Nephron (organoid): ENCODE measurements at regions not wholly inside any gene's neighbourhood (a gene's known extent, or its start where the extent isn't known, plus 50 kb on each side); places are given as distances from the start of the nearest gene placed in this dataset.

ENCODE experiments used
- H3K27ac Mint-ChIP-seq, 3 experiments: 2 replicates each; pipeline ENCODE4 v1.8.0; 2020; ENCODE audit warnings: mixed read lengths in 3 of 3, mild to moderate bottlenecking in 2 of 3, moderate library complexity in 1 of 3
- H3K27me3 Mint-ChIP-seq: 2 replicates; pipeline ENCODE4 v1.8.0; 2021; ENCODE audit warnings: low read depth, mild to moderate bottlenecking, moderate library complexity, mixed read lengths
- H3K36me3 Mint-ChIP-seq: 2 replicates; pipeline ENCODE4 v1.8.0; 2020; ENCODE audit warnings: low read depth, mixed read lengths
- H3K4me1 Mint-ChIP-seq: 2 replicates; pipeline ENCODE4 v1.8.0; 2020; ENCODE audit warnings: mixed read lengths
- H3K4me3 Mint-ChIP-seq, 3 experiments: 2 replicates each; pipeline ENCODE4 v1.8.0; 2020; ENCODE audit warnings: mild to moderate bottlenecking in 3 of 3, mixed read lengths in 3 of 3, moderate library complexity in 2 of 3
- H3K9me3 Mint-ChIP-seq: 2 replicates; pipeline ENCODE4 v1.8.0; 2020; ENCODE audit warnings: mixed read lengths
- TF ChIP-seq, protein P1 (sequence below), 3 experiments: fragments of 200-600 bp; sonication (generic); IDR thresholded peaks; one replicate each; pipeline ENCODE4 v1.5.0; 2021; ENCODE audit warnings: antibody characterized with exemption in 3 of 3; ENCODE audit not compliant: unreplicated experiment in 3 of 3

- Mint-ChIP-seq H3K27ac (no peak overlapping the region), H3K4me3 (no peak overlapping the region), H3K4me1 (no peaks in the 10 kb centered on the region), H3K9me3 (no peaks in the 10 kb centered on the region), H3K27me3 (no peaks in the 10 kb centered on the region), H3K36me3 (no peaks in the 10 kb centered on the region)
- TF ChIP-seq, protein P1, sequence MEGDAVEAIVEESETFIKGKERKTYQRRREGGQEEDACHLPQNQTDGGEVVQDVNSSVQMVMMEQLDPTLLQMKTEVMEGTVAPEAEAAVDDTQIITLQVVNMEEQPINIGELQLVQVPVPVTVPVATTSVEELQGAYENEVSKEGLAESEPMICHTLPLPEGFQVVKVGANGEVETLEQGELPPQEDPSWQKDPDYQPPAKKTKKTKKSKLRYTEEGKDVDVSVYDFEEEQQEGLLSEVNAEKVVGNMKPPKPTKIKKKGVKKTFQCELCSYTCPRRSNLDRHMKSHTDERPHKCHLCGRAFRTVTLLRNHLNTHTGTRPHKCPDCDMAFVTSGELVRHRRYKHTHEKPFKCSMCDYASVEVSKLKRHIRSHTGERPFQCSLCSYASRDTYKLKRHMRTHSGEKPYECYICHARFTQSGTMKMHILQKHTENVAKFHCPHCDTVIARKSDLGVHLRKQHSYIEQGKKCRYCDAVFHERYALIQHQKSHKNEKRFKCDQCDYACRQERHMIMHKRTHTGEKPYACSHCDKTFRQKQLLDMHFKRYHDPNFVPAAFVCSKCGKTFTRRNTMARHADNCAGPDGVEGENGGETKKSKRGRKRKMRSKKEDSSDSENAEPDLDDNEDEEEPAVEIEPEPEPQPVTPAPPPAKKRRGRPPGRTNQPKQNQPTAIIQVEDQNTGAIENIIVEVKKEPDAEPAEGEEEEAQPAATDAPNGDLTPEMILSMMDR (IDR thresholded peaks at IDR 0.05; ENCODE audit: unreplicated experiment in 3 of 3) = no peak
Observed at GRCh38 chr13:56850852-56851251, 289.9 kb upstream of the PRR20A start.

- TF ChIP-seq, protein P1 (IDR thresholded peaks at IDR 0.05; ENCODE audit: unreplicated experiment in 3 of 3) = no peak
- Mint-ChIP-seq H3K4me3 (no peak overlapping the region), H3K27ac (no peak overlapping the region), H3K27me3 (no peaks in the 10 kb centered on the region), H3K36me3 (no peaks in the 10 kb centered on the region), H3K4me1 (no peaks in the 10 kb centered on the region), H3K9me3 (no peaks in the 10 kb centered on the region)
Observed at GRCh38 chr13:56861476-56861875, 279.2 kb upstream of the PRR20A start.

GRCh38 chr13:56864451-56864850, 276.3 kb upstream of the PRR20A start:
- H3K4me1 Mint-ChIP-seq = no peaks in the 10 kb centered on the region
- H3K9me3 Mint-ChIP-seq = no peaks in the 10 kb centered on the region
- H3K36me3 Mint-ChIP-seq = no peaks in the 10 kb centered on the region
- H3K4me3 Mint-ChIP-seq = no peak overlapping the region
- H3K27ac Mint-ChIP-seq = no peak overlapping the region
- TF ChIP-seq, protein P1 (IDR thresholded peaks at IDR 0.05; ENCODE audit: unreplicated experiment in 3 of 3) = no peak
- H3K27me3 Mint-ChIP-seq = no peaks in the 10 kb centered on the region

GRCh38 chr13:56865416-56865815, 275.3 kb upstream of the PRR20A start:
- no peak overlapping the region for H3K27ac Mint-ChIP-seq
- H3K36me3 Mint-ChIP-seq = no peaks in the 10 kb centered on the region
- H3K9me3 Mint-ChIP-seq = no peaks in the 10 kb centered on the region
- no peak overlapping the region for H3K4me3 Mint-ChIP-seq
- no peaks in the 10 kb centered on the region for H3K27me3 Mint-ChIP-seq
- no peaks in the 10 kb centered on the region for H3K4me1 Mint-ChIP-seq
- TF ChIP-seq, protein P1 (IDR thresholded peaks at IDR 0.05; ENCODE audit: unreplicated experiment in 3 of 3) = no peak

DNA sequence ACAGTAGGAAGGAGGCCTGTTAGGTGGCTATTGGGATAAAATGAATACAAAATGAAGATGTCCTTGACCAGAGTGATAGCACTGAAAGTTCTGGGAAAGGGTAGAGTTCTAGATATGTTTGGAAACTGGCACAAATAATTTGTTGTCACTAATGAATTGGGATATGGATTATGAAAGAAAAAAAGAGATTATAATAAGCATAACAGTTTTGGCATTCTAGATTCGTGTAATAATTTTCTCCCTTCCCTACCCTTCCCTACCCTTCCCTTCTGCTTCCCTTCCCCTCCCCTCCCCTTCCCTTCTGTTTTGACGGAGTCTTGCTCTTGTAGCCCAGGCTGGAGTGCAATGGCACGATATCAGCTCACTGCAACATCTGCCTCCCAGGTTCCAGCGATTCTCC, 271.0 kb upstream of the PRR20A start:
- no peaks in the 10 kb centered on the region for H3K9me3 Mint-ChIP-seq

DNA sequence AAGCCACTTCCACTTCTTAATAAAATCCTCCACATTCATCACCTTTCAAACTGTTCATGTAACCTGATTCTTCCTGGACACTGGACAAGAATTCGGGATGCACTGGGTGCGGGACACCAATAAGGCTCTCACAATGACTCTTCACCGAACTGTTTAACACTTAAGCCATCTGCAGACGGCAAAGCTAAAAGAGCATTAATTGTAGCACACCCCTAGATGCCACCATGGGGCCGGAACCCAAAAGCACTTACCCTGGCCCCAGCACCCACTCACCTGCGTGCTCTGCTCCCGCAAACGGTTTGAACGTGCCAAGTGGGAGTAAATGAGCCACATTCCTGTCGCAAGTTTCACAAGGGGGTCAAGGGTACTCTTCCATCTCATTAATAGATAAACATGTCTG, 254.3 kb upstream of the PRR20A start:
- TF ChIP-seq, protein P1 (IDR thresholded peaks at IDR 0.05; ENCODE audit: unreplicated experiment in 3 of 3) = no peak
- H3K36me3 Mint-ChIP-seq = no peaks in the 10 kb centered on the region
- no peaks in the 10 kb centered on the region for H3K4me1 Mint-ChIP-seq
- no peaks in the 10 kb centered on the region for H3K27me3 Mint-ChIP-seq
- H3K9me3 Mint-ChIP-seq = no peaks in the 10 kb centered on the region
- no peak overlapping the region for H3K27ac Mint-ChIP-seq
- H3K4me3 Mint-ChIP-seq = no peak overlapping the region

More for the DNA sequence above, 271.0 kb upstream of the PRR20A start:
- Mint-ChIP-seq H3K27ac (no peak overlapping the region), H3K36me3 (no peaks in the 10 kb centered on the region), H3K27me3 (no peaks in the 10 kb centered on the region), H3K4me1 (no peaks in the 10 kb centered on the region), H3K4me3 (no peak overlapping the region)
- TF ChIP-seq, protein P1 (IDR thresholded peaks at IDR 0.05; ENCODE audit: unreplicated experiment in 3 of 3) = no peak
